Gastroesophageal sphincter (tissue), 4 donors: ENCODE measurements at regions not wholly inside any gene's neighbourhood (a gene's known extent, or its start where the extent isn't known, plus 50 kb on each side); places are given as distances from the start of the nearest gene placed in this dataset.

ENCODE experiments used
- ATAC-seq: fragments of 150-250 bp; one replicate; pipeline ENCODE4 v1.9.1; 2016; ENCODE audit warnings: mild to moderate bottlenecking, moderate library complexity
- H3K27ac ChIP-seq, 4 donors: fragments of 200-600 bp; sonication (generic) in 3 of 4; 1 replicate in 3 of 4; 2 replicates in 1 of 4; pipeline ENCODE4 v1.5.1; 2016 to 2019
- H3K27me3 ChIP-seq: fragments of 200-600 bp; sonication (generic); one replicate; pipeline ENCODE4 v1.5.1; 2019
- H3K36me3 ChIP-seq, 2 donors: fragments of 200-600 bp; sonication (generic); one replicate each; pipeline ENCODE4 v1.5.1; 2019; ENCODE audit warnings: control low read depth in 1 of 2
- H3K4me1 ChIP-seq, 3 donors: fragments of 200-600 bp; sonication (generic); 1 replicate in 2 of 3; 2 replicates in 1 of 3; pipeline ENCODE4 v1.5.1; 2016 to 2019; ENCODE audit warnings: control low read depth in 2 of 3
- H3K4me3 ChIP-seq, 2 donors: fragments of 200-600 bp; sonication (generic); one replicate each; pipeline ENCODE4 v1.5.1; 2019; ENCODE audit warnings: mild to moderate bottlenecking in 1 of 2, moderate library complexity in 1 of 2
- H3K9me3 ChIP-seq, 3 donors: fragments of 200-600 bp; sonication (generic); one replicate each; pipeline ENCODE4 v1.5.1; 2017 to 2019; ENCODE audit warnings: control low read depth in 2 of 3
- EP300 ChIP-seq: sonication (generic); formaldehyde crosslinking; IDR thresholded peaks from one replicate; pipeline ENCODE4 v1.6.1; 2017; ENCODE audit warnings: antibody characterized with exemption, mild to moderate bottlenecking
- POLR2A ChIP-seq, 2 donors: fragments of 450-650 bp; IDR thresholded peaks; one replicate each; pipeline ENCODE4 v1.6.1; 2017; ENCODE audit warnings: antibody characterized with exemption in 2 of 2, mild to moderate bottlenecking in 2 of 2, moderate library complexity in 1 of 2
- POLR2AphosphoS5 ChIP-seq: sonication (generic); formaldehyde crosslinking; IDR thresholded peaks from one replicate; pipeline ENCODE4 v1.6.1; 2017; ENCODE audit warnings: antibody characterized with exemption
- WGBS, 2 donors: methylation state at CpG; one replicate each; pipeline ENCODE4 v1.1.5; 2018; ENCODE audit warnings: low coverage in 1 of 2; 5-methylcytosine and 5-hydroxymethylcytosine counted together
- TF ChIP-seq, protein P1 (sequence below), 4 experiments: fragments of 200-600 bp in 2 of 4; fragments of 450-650 bp in 2 of 4; sonication (generic) in 1 of 4; IDR thresholded peaks; one replicate each; pipeline ENCODE4 v1.5.1; 2017 to 2019; ENCODE audit warnings: antibody characterized with exemption in 4 of 4, mild to moderate bottlenecking in 2 of 4, moderate library complexity in 2 of 4

DNA sequence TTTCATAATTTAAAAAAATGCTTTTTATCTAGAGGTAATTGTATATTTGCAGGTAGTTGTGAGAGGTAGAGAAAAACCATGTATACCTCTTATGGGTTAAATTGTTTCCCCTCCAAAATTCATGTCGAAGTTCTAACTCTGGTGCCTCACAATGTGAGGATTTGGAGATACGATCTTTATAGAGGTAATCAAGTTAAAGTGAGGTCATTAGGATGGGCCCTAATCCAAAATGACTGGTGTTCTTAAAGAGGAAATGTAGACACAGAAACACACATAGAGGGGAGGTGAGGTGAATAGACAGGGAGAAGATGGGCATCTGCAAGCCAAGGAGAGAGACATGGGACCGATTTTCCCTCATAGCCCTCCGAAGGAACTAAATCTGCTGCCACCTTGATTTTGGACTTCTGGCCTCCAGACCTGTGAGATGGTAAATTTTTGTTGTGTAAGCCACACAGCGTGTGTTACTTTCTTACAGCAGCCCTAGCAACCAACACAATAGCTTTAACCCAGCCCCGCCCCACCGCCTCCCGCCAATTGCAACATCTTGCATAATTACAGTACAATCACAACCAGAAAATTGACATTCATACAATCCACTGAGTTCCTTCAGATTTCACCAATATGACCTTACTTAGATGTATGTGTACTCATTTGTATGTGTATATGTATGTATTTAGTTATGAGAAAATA is 208.9 kb downstream of the MIB1 start:
- 80 to 97% methylated on average over 3 to 8 of the region's 8 CpGs for WGBS, 2 donors
- H3K27me3 ChIP-seq: no peaks in the 10 kb centered on the region
- H3K4me1 ChIP-seq: no peaks in the 10 kb centered on the region
- H3K4me3 ChIP-seq: no peak overlapping the region
- ATAC-seq: no peak
- H3K36me3 ChIP-seq: no peaks in the 10 kb centered on the region
- TF ChIP-seq, protein P1, sequence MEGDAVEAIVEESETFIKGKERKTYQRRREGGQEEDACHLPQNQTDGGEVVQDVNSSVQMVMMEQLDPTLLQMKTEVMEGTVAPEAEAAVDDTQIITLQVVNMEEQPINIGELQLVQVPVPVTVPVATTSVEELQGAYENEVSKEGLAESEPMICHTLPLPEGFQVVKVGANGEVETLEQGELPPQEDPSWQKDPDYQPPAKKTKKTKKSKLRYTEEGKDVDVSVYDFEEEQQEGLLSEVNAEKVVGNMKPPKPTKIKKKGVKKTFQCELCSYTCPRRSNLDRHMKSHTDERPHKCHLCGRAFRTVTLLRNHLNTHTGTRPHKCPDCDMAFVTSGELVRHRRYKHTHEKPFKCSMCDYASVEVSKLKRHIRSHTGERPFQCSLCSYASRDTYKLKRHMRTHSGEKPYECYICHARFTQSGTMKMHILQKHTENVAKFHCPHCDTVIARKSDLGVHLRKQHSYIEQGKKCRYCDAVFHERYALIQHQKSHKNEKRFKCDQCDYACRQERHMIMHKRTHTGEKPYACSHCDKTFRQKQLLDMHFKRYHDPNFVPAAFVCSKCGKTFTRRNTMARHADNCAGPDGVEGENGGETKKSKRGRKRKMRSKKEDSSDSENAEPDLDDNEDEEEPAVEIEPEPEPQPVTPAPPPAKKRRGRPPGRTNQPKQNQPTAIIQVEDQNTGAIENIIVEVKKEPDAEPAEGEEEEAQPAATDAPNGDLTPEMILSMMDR (IDR thresholded peaks at IDR 0.05): no peak
- TF ChIP-seq POLR2A (IDR thresholded peaks at IDR 0.05) (no peak), POLR2AphosphoS5 (no peak), EP300 (no peak)
- H3K9me3 ChIP-seq: peaks cover 0 to 2% (median 0%) of the 10 kb centered on the region in 3 donors
- H3K27ac ChIP-seq: no peak overlapping the region

DNA sequence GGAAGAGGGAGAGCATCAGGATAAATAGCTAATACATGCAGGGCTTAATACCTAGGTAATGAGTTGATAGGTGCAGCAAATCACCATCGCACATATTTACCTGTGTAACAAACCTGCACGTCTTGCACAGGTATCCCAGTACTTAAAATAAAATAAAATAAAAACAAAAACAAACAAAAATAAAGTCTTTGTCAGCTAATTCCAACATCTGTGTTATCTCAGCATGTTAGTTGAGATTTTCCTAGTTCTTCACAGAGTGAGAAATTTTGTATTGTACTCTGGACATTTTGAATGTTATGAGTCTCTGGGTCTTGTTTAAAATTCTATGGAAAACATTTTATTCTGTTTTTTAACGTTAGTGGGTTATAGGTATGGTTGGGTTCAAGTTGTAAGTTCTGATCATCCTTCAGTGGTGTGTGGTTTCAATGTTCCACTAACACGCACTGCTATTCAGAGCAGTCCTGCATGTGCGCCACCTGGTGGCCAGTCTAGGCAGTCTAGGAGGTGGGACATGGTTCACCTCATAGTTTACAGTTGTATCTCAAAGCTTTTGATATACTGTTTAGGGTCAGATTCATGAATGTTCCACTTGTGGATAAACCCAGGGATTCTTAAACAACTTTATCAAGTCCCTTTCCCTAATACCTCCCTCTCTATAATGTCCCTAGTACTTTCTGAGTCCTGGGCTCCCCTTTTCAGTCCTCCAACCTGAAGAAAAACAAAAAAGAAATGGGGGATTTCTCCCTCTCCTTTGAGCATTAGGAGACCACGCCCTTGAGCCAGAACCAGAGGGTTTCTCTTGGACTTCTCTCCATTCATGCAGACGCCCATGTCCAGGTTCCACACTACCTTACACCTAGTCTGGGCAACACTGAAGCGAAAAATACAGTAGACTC is 213.4 kb upstream of the GATA6 start:
- ATAC-seq: peak; percentile 77
- Histone ChIP-seq H3K4me1 (no peaks in the 10 kb centered on the region), H3K36me3 (no peaks in the 10 kb centered on the region), H3K27ac (no peak overlapping the region), H3K4me3 (no peak overlapping the region), H3K27me3 (no peaks in the 10 kb centered on the region), H3K9me3 (peaks cover 0 to 5% (median 0%) of the 10 kb centered on the region in 3 donors)
- WGBS, 2 donors: 41 to 44% methylated on average over 5 to 8 of the region's 8 CpGs
- no peak for TF ChIP-seq EP300
- TF ChIP-seq, protein P1 (IDR thresholded peaks at IDR 0.05): peak; percentile 72 to 85 (median 80)
- no peak for TF ChIP-seq POLR2A (IDR thresholded peaks at IDR 0.05)
- no peak for TF ChIP-seq POLR2AphosphoS5

DNA sequence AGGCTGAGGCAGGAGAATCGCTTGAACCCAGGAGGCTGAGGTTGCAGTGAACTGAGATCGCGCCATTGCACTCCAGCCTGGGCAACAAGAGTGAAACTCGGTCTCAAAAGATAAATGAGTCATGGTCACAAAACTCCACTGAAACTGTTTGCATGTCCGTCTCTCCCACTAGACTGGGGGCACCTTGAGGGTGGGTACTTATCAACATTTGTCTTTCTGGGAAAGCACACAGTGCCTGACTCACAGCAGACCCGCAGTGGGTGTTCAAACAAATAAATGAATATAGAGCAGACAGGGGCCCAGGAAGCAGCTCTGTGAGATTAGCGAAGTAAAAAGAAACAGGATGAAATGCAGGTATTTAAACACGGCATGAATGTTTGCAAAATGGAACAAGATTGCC is 211.1 kb upstream of the GATA6 start:
- no peaks in the 10 kb centered on the region for H3K36me3 ChIP-seq
- TF ChIP-seq, protein P1 (IDR thresholded peaks at IDR 0.05): no peak
- no peak for TF ChIP-seq POLR2A (IDR thresholded peaks at IDR 0.05)
- TF ChIP-seq POLR2AphosphoS5: no peak
- no peak for TF ChIP-seq EP300
- peaks cover 0 to 5% (median 0%) of the 10 kb centered on the region in 3 donors for H3K9me3 ChIP-seq
- 61 to 78% methylated on average over 5 to 8 of the region's 8 CpGs for WGBS, 2 donors
- H3K4me3 ChIP-seq: no peak overlapping the region
- H3K27me3 ChIP-seq: no peaks in the 10 kb centered on the region
- no peaks in the 10 kb centered on the region for H3K4me1 ChIP-seq
- ATAC-seq: no peak
- H3K27ac ChIP-seq: no peak overlapping the region

DNA sequence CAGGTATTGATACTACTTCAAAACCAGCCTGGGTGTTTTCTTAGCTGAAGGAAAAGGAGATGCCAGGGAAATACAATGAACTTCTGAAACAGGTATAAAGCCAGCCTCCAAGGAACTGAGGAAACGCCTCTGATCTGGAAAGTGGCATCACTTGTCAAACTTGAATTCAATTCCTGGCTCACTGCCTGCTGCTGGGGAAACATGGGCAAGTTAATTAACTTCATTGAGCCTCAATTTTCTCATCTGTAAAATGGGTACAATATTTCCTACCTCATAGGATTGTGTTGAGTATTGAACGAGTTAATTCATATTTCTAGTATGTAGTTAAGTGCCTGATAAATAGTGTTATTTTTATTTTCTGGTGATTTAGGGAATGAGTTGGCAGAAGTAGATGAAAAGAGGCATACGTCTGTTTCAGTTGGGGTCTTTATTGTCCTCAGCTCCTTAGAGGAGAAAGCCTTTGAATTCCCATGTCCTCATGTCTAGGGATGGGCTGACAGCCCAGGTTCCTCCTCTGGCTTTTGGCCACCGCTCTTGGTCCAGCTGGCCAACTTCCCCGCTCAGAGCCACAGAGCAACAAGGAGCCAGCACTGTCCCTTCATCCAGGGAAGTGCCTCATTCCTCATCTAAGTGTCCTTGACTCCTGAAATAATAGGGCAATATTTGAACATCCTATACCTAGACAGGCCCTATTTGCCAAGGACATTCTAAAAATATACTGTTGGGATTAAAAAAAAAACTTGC is 210.5 kb upstream of the GATA6 start:
- no peak for ATAC-seq
- WGBS, 2 donors: 36 to 56% methylated on average over 3 of the region's 5 CpGs
- H3K9me3 ChIP-seq: peaks cover 0 to 5% (median 0%) of the 10 kb centered on the region in 3 donors
- no peaks in the 10 kb centered on the region for H3K36me3 ChIP-seq
- no peak overlapping the region for H3K27ac ChIP-seq
- no peaks in the 10 kb centered on the region for H3K27me3 ChIP-seq
- TF ChIP-seq POLR2A (IDR thresholded peaks at IDR 0.05) (no peak), POLR2AphosphoS5 (no peak), EP300 (no peak)
- TF ChIP-seq, protein P1 (IDR thresholded peaks at IDR 0.05): no peak
- no peak overlapping the region for H3K4me3 ChIP-seq
- no peaks in the 10 kb centered on the region for H3K4me1 ChIP-seq
